GM11168 (cell line): ENCODE measurements at regions not wholly inside any gene's neighbourhood (a gene's known extent, or its start where the extent isn't known, plus 50 kb on each side); places are given as distances from the start of the nearest gene placed in this dataset.
"Not testable (repeated sequence)": the region's sequence is repeated elsewhere in the genome, so short reads cannot be mapped to it uniquely, and the experiment has no call there.

Source experiments
- in situ Hi-C: fragments of 300-500 bp; cut with MboI; formaldehyde crosslinking; loops from one replicate; pipeline ENCODE4 v1.12.0; 2022; ENCODE audit warnings: low sequenced_read_pairs; ENCODE audit not compliant: unreplicated experiment

GRCh38 chr11:29125606-29126005, 891.2 kb downstream of the KCNA4 start:
- in situ Hi-C loops = no loop called here

DNA sequence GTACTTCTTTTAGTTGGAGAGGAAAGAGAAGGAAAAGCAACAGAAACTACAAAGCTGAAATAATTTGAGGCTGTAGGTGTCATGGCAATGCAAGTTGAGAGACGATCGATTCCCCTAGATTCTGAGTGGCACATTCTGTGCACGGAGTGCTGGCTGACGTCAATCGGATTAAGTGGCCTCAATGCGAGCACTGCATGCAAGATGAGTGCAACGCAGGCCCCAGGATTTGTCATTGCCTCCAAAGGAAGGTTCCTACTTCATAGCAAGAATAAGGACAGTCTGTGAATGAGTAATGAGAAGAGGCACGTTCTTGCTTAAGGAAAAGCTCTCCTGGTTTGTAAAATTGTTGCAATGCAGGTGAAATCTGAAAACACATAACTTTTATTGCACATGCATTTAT, 892.4 kb downstream of the KCNA4 start:
- in situ Hi-C loops = no loop called here

- in situ Hi-C loops = no loop called here
These were observed 896.9 kb downstream of the KCNA4 start for GRCh38 chr11:29119707-29120618.

GRCh38 chr11:29119116-29119515, 897.7 kb downstream of the KCNA4 start:
- in situ Hi-C loops = no loop called here

DNA sequence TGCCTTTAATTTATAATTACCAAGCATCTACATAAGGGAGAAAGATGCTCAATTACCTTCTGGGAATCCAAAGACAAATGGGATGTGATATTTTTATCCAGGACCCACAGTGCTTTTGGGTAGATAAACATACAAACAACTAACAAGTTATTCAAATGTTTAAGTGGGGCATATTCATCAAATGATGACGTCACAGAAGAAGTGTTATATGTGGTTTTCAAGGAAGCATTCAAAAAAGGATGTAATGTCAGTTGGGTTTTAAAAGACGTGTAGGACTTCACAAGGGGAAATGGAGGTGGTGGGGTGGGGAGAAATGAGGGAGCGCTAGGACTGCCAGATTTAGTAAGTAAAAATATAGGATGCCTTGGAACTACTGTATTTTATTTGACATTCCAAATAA, 915.9 kb downstream of the KCNA4 start:
- in situ Hi-C loops = no loop called here

DNA sequence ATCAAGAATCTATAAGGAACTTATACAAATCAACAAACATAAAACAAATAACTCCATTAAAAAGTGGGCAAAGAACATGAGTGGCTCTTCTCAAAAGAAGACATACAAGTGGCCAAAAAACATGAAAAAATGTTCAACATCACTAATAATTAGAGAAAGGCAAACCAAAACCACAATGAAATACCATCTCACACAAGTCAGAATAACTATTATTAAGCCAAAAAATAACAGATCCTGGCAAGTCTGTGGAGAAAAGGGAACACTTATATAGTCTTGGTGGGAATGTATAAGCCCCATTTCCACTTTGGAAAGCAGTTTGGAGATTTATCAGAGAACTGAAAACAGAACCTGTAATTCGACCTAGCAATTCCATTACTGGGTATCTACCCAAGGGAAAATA, 921.0 kb downstream of the KCNA4 start:
- in situ Hi-C loops = no loop called here

GRCh38 chr11:29093416-29094120, 923.3 kb downstream of the KCNA4 start:
- in situ Hi-C loops = no loop called here

- in situ Hi-C loops = no loop called here
These were observed 929.5 kb downstream of the KCNA4 start for GRCh38 chr11:29087200-29087812.

DNA sequence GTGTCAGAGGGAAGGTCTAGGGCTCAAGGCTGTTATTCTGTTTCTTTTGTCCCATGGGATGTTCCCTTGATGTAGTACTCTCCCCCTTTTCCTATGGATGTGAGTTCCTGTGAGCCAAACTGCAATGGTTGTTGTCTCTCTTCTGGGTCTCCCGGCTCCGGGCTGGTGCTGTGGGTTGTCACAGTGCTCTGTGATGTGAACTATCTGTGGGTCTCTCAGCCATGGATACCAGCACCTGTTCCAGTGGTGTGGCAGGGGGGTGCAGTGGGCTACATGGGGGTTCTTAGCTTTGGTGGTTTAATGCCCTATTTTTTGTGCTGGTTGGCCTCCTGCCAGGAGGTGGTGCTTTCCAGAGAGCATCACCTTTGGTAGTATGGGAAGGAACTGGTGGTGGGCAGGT, 941.1 kb downstream of the KCNA4 start:
- in situ Hi-C loops = no loop called here

GRCh38 chr11:29063630-29064361, 953.0 kb downstream of the KCNA4 start:
- in situ Hi-C loops = no loop called here

DNA sequence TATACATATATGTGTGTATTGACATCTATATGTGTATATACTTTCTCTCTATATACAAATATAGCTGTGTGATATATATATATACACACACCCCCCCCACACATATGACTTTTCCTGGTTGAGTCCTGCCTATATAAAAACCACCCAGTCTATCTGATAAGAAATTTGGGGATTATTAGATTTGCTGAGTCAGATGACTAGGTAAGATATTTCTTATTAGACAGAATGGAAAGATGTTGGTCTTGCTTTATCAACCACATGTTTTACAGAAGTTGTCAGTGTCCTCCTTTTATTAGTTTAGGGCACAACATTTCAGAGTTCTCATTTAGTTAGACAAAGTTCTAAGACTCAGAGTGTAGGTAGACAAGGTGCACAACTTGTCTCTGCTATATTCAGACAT, 953.3 kb downstream of the METTL15 start:
- in situ Hi-C loops = no loop called here

- in situ Hi-C loops = not testable (repeated sequence)
These were observed 948.3 kb downstream of the METTL15 start for GRCh38 chr11:29056487-29056886.

DNA sequence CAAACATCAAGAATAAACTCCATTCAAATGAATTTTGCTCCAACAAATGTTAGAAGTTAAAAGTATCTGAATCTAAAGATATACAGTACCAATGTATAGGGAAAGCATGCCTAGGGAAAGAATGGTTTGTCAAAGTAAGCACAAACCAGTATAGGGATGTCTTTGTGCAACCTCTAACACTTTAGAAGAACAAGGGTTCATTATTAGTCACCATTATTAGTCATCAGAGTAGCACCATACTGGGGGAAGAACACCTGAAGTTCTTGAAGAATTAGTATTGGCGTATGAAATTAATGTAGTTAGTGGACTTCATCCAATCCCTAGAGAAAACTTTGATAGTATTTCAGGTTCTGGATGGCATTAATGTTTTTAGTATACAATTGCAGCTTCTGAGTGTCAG, 943.7 kb downstream of the METTL15 start:
- in situ Hi-C loops = no loop called here

GRCh38 chr11:29050962-29051361, 942.8 kb downstream of the METTL15 start:
- in situ Hi-C loops = not testable (repeated sequence)

DNA sequence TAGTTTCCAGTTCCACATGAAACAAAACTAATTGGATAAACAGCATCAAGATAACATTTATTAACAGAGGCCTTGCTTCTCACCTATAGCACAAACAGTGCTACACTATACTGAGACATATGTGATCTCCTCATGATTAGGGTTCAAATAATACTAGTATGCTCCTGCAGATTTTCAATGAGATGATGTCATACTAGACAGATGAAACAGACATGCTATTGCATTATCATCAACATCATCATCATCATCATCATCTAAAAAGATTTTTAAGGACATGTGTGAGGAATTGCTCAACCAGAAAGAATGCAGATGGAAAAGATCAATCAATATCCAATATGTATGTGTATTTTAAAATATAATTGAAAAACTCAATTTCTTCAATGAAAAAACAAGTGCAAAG, 932.3 kb downstream of the METTL15 start:
- in situ Hi-C loops = no loop called here

DNA sequence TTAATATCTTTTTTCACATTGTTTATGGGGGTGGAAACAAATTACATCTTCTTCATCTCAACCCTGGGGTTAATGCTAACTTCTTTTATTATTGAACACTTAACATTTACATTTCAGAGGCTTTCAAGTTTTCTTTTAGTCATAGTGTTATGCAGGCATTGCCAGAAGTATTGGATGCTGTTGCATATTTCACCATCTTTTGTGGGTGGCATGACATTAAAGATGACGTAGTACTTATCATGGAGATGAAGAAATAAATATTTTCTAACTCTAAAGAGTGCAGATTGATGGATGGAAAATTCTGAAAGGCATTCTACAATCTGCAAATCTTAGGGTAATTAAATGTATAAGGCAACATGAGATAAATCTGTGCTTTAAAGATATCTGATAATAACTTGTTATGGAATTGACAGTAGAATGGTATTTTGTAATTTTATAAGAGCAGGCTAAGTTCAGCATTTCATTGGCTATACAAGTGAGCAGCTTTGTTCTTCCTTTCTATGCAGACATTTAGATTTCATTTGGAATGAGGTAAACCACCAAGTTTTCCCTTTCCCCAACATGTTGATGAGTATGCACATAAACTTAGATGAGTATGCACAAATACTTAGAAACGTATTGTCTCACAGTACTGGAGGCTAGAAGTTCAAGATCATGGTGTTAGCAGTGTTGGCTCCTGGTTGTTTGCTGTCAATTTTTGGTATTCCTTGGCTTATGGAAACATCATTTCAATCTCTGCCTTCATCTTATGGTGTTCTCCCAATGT, 924.4 kb downstream of the METTL15 start:
- in situ Hi-C loops = no loop called here

DNA sequence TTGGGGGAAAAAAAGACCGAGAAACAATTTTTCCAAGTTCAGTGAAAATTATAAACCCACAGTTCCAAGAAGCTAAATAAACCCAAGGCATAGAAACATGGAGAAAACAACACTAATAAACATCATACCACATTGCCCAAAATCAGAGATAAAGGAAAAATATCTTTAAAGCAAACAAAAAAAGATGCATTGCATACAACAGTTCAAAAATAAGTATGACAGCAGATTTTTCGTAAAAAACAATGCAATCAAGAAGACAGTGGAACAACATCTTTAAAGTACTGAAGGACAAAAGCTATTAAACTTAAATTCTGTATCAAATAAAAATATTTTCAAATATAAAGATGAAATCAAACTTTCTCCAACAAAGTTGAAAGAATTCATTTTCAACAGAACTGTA, 921.3 kb downstream of the METTL15 start:
- in situ Hi-C loops = no loop called here

DNA sequence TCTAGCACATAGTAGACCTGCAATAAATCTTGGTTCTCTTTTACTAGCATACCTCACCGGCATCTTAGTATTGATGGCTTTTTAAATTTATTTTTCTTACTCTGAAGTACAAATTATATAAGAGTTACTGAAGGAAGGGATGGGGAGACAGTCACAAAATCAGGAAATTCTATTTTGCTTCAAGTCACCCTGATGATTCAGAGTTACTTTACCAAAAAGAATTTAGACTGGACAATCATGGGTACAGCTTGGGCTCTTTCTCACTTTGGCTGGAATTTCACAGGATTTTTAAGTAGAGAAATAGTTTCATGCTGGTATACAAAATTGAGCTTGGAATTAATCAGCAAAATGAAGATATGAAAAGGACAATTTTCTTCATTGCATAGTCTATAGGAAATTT, 919.2 kb downstream of the METTL15 start:
- in situ Hi-C loops = no loop called here

GRCh38 chr11:29026286-29026685, 918.1 kb downstream of the METTL15 start:
- in situ Hi-C loops = no loop called here

GRCh38 chr11:29025001-29025400, 916.8 kb downstream of the METTL15 start:
- in situ Hi-C loops = no loop called here
